ENCODE measurements at regions not wholly inside any gene's neighbourhood (a gene's known extent, or its start where the extent isn't known, plus 50 kb on each side); places are given as distances from the start of the nearest gene placed in this dataset.

DNA sequence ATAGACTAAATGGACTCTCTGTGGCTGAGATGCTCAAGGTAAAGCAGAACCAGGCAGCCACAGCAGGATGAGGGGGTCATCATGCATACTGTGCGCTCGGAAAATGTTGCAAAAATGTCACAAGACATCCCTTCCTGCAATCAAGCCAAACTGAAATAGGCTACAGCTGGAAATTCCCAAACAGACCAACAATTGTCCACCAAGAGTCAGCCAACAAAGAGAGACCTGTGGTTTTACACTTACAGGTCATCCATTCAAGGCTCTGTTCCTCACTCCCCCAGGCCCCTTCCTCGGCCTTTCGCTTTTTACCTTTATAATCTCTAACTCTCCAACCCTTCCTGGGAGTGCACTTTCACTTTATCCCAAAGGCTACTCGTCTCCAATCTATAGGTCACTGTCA, 1066.9 kb downstream of the TSN start (continued):
- TF ChIP-seq, protein P1, sequence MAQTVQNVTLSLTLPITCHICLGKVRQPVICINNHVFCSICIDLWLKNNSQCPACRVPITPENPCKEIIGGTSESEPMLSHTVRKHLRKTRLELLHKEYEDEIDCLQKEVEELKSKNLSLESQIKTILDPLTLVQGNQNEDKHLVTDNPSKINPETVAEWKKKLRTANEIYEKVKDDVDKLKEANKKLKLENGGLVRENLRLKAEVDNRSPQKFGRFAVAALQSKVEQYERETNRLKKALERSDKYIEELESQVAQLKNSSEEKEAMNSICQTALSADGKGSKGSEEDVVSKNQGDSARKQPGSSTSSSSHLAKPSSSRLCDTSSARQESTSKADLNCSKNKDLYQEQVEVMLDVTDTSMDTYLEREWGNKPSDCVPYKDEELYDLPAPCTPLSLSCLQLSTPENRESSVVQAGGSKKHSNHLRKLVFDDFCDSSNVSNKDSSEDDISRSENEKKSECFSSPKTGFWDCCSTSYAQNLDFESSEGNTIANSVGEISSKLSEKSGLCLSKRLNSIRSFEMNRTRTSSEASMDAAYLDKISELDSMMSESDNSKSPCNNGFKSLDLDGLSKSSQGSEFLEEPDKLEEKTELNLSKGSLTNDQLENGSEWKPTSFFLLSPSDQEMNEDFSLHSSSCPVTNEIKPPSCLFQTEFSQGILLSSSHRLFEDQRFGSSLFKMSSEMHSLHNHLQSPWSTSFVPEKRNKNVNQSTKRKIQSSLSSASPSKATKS (CRISPR knock-in tag; IDR thresholded peaks at IDR 0.05): no peak
- TF ChIP-seq, protein P2, sequence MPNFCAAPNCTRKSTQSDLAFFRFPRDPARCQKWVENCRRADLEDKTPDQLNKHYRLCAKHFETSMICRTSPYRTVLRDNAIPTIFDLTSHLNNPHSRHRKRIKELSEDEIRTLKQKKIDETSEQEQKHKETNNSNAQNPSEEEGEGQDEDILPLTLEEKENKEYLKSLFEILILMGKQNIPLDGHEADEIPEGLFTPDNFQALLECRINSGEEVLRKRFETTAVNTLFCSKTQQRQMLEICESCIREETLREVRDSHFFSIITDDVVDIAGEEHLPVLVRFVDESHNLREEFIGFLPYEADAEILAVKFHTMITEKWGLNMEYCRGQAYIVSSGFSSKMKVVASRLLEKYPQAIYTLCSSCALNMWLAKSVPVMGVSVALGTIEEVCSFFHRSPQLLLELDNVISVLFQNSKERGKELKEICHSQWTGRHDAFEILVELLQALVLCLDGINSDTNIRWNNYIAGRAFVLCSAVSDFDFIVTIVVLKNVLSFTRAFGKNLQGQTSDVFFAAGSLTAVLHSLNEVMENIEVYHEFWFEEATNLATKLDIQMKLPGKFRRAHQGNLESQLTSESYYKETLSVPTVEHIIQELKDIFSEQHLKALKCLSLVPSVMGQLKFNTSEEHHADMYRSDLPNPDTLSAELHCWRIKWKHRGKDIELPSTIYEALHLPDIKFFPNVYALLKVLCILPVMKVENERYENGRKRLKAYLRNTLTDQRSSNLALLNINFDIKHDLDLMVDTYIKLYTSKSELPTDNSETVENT (CRISPR knock-in tag; IDR thresholded peaks at IDR 0.05): no peak
- no peak for TF ChIP-seq KHSRP (IDR thresholded peaks at IDR 0.05)
- no peak for TF ChIP-seq CREB1 (IDR thresholded peaks at IDR 0.05)
- no peak for TF ChIP-seq CREB1 (CRISPR knock-in tag; IDR thresholded peaks at IDR 0.05)
- TF ChIP-seq NR3C1 (CRISPR knock-in tag; IDR thresholded peaks at IDR 0.05): no peak
- no peak for TF ChIP-seq MTA1 (IDR thresholded peaks at IDR 0.05; ENCODE audit: borderline replicate concordance)
- TF ChIP-seq CBFB (CRISPR knock-in tag; IDR thresholded peaks at IDR 0.05): no peak
- TF ChIP-seq ZNF384 (IDR thresholded peaks at IDR 0.05; ENCODE audit: low read depth, low read length): no peak
- no peak for TF ChIP-seq ELF1 (tag; IDR thresholded peaks at IDR 0.05)
